Panc1 (cell line): ENCODE measurements at regions not wholly inside any gene's neighbourhood (a gene's known extent, or its start where the extent isn't known, plus 50 kb on each side); places are given as distances from the start of the nearest gene placed in this dataset.

Experiments used
- ATAC-seq: fragments of 200-7000 bp; cut with Tn5 transposase; 2 replicates; pipeline ENCODE4 v1.9.1; 2020; ENCODE audit warnings: mild to moderate bottlenecking, moderate library complexity
- BruUV-seq: library from RNA; stranded (reverse); fragments of 400-500 nt; replicated peaks from 2 replicates; lab custom pipeline; 2021; lab: Mats Ljungman, UMichigan
- CTCF ChIA-PET: fragments of 300-600 bp; sonication (Branson Sonifier 250); formaldehyde crosslinking; loops from one replicate; lab custom pipeline; 2022; ENCODE audit warnings: antibody characterized with exemption; lab: Charles Lee
- POLR2A ChIA-PET: fragments of 300-600 bp; sonication (Branson Sonifier 250); formaldehyde crosslinking; loops from one replicate; lab custom pipeline; 2022; ENCODE audit warnings: antibody characterized with exemption; lab: Charles Lee
- DNase-seq: peaks from one replicate; pipeline ENCODE4 v3.0.0-alpha.2; 2010; ENCODE audit warnings: low read depth, low spot score
- H3K27ac ChIP-seq: 2 replicates; pipeline ENCODE4 v1.5.1; 2011; ENCODE audit warnings: mild to moderate bottlenecking, low read length, inconsistent platforms
- H3K27me3 ChIP-seq: fragments of 200-500 bp; sonication (Bioruptor generic); 2 replicates; pipeline ENCODE4 v1.6.0; 2014; ENCODE audit warnings: low read length, inconsistent platforms; ENCODE audit not compliant: control insufficient read depth, insufficient read depth
- H3K36me3 ChIP-seq: fragments of 200-500 bp; sonication (Bioruptor generic); 2 replicates; pipeline ENCODE4 v1.5.1; 2014; ENCODE audit warnings: inconsistent platforms, mild to moderate bottlenecking, low read length, moderate library complexity; ENCODE audit not compliant: control insufficient read depth, insufficient read depth
- H3K4me1 ChIP-seq: 2 replicates; pipeline ENCODE4 v1.5.1; 2011; ENCODE audit warnings: inconsistent platforms, mild to moderate bottlenecking, low read length, moderate library complexity; ENCODE audit not compliant: control insufficient read depth, insufficient read depth
- H3K4me3 ChIP-seq, 2 experiments: 2 replicates each; pipeline ENCODE4 v1.5.1; 2011 to 2012; ENCODE audit warnings: low read depth in 2 of 2, low read length in 2 of 2, mild to moderate bottlenecking in 2 of 2, inconsistent platforms in 1 of 2, moderate library complexity in 1 of 2
- H3K9me3 ChIP-seq: fragments of 200-500 bp; sonication (Bioruptor generic); 2 replicates; pipeline ENCODE4 v1.5.1; 2014; ENCODE audit warnings: low read depth, mild to moderate bottlenecking, inconsistent platforms, low read length, moderate library complexity; ENCODE audit not compliant: control insufficient read depth, insufficient read depth
- POLR2AphosphoS5 ChIP-seq: IDR thresholded peaks from 2 replicates; pipeline ENCODE4 v1.6.1; 2012; ENCODE audit warnings: mild to moderate bottlenecking, low read depth, low read length, moderate library complexity
- SIN3A ChIP-seq: IDR thresholded peaks from 2 replicates; pipeline ENCODE4 v1.6.1; 2012; ENCODE audit warnings: low read depth, mild to moderate bottlenecking, low read length, moderate library complexity, borderline replicate concordance; ENCODE audit not compliant: insufficient read depth
- TCF7L2 ChIP-seq: IDR thresholded peaks from 2 replicates; pipeline ENCODE4 v1.6.1; 2011; ENCODE audit warnings: mild to moderate bottlenecking, low read depth, low read length, inconsistent platforms
- in situ Hi-C: cut with HindIII; loops from 2 replicates; pipeline ENCODE4 v1.10.0; 2016; ENCODE audit warnings: low sequenced_read_pairs, low pct_unique_long_range_greater_than_20kb
- intact Hi-C: fragments of 100-400 bp; cut with micrococcal nuclease; formaldehyde crosslinking; loops from one replicate; pipeline ENCODE4 v1.10.0; 2022; ENCODE audit not compliant: unreplicated experiment
- TF ChIP-seq, protein P1 (sequence below): fragments of 450-650 bp; IDR thresholded peaks from 2 replicates; pipeline ENCODE4 v1.5.1; 2017; ENCODE audit warnings: mild to moderate bottlenecking
- TF ChIP-seq, protein P2 (sequence below), 2 experiments: IDR thresholded peaks; 2 replicates each; pipeline ENCODE4 v1.6.1; 2011 to 2012; ENCODE audit warnings: low read depth in 2 of 2, control low read depth in 1 of 2, low read length in 1 of 2, mild to moderate bottlenecking in 1 of 2, moderate library complexity in 1 of 2; ENCODE audit not compliant: insufficient read depth in 1 of 2

DNA sequence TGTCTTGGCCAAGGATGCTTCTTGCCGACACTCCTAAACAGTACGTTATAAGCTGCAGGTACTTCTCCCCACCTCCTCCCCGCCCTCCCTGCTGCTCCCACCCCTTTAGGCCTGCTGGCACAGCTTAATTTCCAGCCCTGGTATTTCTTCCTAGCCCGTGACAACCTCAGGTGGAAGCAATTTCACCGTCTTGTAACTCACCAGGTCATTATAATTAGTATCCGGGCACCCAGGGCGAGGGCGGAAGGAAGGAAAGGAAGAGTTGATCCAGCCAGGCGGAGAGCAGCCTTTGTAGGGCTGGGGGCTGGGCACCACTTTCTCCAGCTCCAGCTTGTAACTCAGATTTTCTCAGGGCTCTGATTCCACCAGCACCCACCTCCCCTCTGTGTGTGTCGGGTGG lies 153.5 kb upstream of the CSF3R start:
- no peaks in the 10 kb centered on the region for H3K9me3 ChIP-seq
- in situ Hi-C loops (no loop called here), intact Hi-C loops (no loop called here)
- CTCF ChIA-PET = no interaction called here
- no peak for DNase-seq
- POLR2A ChIA-PET = no interaction called here
- ATAC-seq = no peak
- H3K4me1 ChIP-seq = no peaks in the 10 kb centered on the region
- TF ChIP-seq POLR2AphosphoS5 (no peak), SIN3A (no peak), TCF7L2 (no peak)
- TF ChIP-seq, protein P1, sequence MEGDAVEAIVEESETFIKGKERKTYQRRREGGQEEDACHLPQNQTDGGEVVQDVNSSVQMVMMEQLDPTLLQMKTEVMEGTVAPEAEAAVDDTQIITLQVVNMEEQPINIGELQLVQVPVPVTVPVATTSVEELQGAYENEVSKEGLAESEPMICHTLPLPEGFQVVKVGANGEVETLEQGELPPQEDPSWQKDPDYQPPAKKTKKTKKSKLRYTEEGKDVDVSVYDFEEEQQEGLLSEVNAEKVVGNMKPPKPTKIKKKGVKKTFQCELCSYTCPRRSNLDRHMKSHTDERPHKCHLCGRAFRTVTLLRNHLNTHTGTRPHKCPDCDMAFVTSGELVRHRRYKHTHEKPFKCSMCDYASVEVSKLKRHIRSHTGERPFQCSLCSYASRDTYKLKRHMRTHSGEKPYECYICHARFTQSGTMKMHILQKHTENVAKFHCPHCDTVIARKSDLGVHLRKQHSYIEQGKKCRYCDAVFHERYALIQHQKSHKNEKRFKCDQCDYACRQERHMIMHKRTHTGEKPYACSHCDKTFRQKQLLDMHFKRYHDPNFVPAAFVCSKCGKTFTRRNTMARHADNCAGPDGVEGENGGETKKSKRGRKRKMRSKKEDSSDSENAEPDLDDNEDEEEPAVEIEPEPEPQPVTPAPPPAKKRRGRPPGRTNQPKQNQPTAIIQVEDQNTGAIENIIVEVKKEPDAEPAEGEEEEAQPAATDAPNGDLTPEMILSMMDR = no peak
- TF ChIP-seq, protein P2, sequence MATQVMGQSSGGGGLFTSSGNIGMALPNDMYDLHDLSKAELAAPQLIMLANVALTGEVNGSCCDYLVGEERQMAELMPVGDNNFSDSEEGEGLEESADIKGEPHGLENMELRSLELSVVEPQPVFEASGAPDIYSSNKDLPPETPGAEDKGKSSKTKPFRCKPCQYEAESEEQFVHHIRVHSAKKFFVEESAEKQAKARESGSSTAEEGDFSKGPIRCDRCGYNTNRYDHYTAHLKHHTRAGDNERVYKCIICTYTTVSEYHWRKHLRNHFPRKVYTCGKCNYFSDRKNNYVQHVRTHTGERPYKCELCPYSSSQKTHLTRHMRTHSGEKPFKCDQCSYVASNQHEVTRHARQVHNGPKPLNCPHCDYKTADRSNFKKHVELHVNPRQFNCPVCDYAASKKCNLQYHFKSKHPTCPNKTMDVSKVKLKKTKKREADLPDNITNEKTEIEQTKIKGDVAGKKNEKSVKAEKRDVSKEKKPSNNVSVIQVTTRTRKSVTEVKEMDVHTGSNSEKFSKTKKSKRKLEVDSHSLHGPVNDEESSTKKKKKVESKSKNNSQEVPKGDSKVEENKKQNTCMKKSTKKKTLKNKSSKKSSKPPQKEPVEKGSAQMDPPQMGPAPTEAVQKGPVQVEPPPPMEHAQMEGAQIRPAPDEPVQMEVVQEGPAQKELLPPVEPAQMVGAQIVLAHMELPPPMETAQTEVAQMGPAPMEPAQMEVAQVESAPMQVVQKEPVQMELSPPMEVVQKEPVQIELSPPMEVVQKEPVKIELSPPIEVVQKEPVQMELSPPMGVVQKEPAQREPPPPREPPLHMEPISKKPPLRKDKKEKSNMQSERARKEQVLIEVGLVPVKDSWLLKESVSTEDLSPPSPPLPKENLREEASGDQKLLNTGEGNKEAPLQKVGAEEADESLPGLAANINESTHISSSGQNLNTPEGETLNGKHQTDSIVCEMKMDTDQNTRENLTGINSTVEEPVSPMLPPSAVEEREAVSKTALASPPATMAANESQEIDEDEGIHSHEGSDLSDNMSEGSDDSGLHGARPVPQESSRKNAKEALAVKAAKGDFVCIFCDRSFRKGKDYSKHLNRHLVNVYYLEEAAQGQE (IDR thresholded peaks at IDR 0.05; ENCODE audit: insufficient read depth in 1 of 2, low read depth in 2 of 2, low read length in 1 of 2) = no peak
- H3K4me3 ChIP-seq = no peak overlapping the region
- H3K36me3 ChIP-seq = no peaks in the 10 kb centered on the region
- H3K27me3 ChIP-seq = 0 out of 2 replicates have a peak, but pooled peaks cover 2% of the 10 kb centered on the region
- no peak overlapping the region for H3K27ac ChIP-seq
- no TSS peak for BruUV-seq

DNA sequence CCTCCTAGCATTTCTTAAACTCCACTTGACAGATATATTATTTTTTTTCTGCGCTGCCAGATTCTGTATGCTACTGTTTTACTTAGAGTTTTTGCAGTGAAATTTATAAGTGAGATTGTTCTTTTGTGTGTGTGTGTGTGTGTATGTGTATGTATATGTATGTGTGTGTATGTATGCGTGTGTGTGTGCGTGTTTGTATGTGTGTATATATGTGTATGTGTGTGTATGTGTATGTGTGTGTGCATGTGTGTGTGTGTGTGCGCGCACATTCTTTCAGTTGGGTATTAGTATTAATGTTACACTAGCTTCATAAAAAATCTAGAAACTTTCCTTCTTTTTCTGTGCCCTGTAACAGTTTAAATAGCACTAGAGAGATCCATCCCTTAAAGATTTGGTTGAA lies 152.6 kb upstream of the CSF3R start:
- no peak overlapping the region for H3K27ac ChIP-seq
- TF ChIP-seq TCF7L2 = no peak
- TF ChIP-seq, protein P1 = no peak
- TF ChIP-seq, protein P2 (IDR thresholded peaks at IDR 0.05; ENCODE audit: insufficient read depth in 1 of 2, low read depth in 2 of 2, low read length in 1 of 2) = no peak
- no peak for TF ChIP-seq POLR2AphosphoS5
- TF ChIP-seq SIN3A = no peak
- H3K4me3 ChIP-seq = no peak overlapping the region
- intact Hi-C loops (no loop called here), in situ Hi-C loops (no loop called here)
- no peak for ATAC-seq
- no peak for DNase-seq
- H3K27me3 ChIP-seq = 0 out of 2 replicates have a peak, but pooled peaks cover 3% of the 10 kb centered on the region
- BruUV-seq = no TSS peak
- POLR2A ChIA-PET = no interaction called here
- CTCF ChIA-PET = no interaction called here
- H3K9me3 ChIP-seq = no peaks in the 10 kb centered on the region
- H3K36me3 ChIP-seq = no peaks in the 10 kb centered on the region
- no peaks in the 10 kb centered on the region for H3K4me1 ChIP-seq
